Spleen (tissue), 11 donors: ENCODE measurements at regions not wholly inside any gene's neighbourhood (a gene's known extent, or its start where the extent isn't known, plus 50 kb on each side); places are given as distances from the start of the nearest gene placed in this dataset.

ENCODE experiments used
- DNase-seq: peaks from one replicate; pipeline ENCODE4 v3.0.0-alpha.2; 2020
- H3K27ac ChIP-seq, 8 donors: fragments of 200-600 bp; sonication (generic) in 7 of 8; 1 replicate in 4 of 8; 2 replicates in 4 of 8; pipeline versions ENCODE4 v1.5.0 to v1.8.0; 2016 to 2021; ENCODE audit warnings: inconsistent platforms in 4 of 8, mild to moderate bottlenecking in 4 of 8, moderate library complexity in 1 of 8
- H3K27me3 ChIP-seq, 7 donors: fragments of 200-600 bp; sonication (generic) in 6 of 7; replicated peaks in 1 of 7; 1 replicate in 4 of 7; 2 replicates in 3 of 7; pipeline versions ENCODE4 v1.5.0 to v1.8.0; 2016 to 2021; ENCODE audit warnings: inconsistent platforms in 3 of 7, mild to moderate bottlenecking in 1 of 7
- H3K36me3 ChIP-seq, 6 donors: fragments of 200-600 bp; sonication (generic) in 5 of 6; 1 replicate in 4 of 6; 2 replicates in 2 of 6; pipeline versions ENCODE4 v1.5.0 to v1.8.0; 2016 to 2021; ENCODE audit warnings: inconsistent platforms in 2 of 6
- H3K4me1 ChIP-seq, 6 donors: fragments of 200-600 bp; sonication (generic) in 5 of 6; 1 replicate in 3 of 6; 2 replicates in 3 of 6; pipeline versions ENCODE4 v1.5.0 to v1.8.0; 2016 to 2021; ENCODE audit warnings: inconsistent platforms in 3 of 6
- H3K4me3 ChIP-seq, 8 donors: fragments of 200-600 bp; sonication (generic) in 7 of 8; 1 replicate in 4 of 8; 2 replicates in 4 of 8; pipeline versions ENCODE4 v1.5.0 to v1.8.0; 2016 to 2021; ENCODE audit warnings: inconsistent platforms in 4 of 8, mild to moderate bottlenecking in 4 of 8, moderate library complexity in 2 of 8
- H3K9me3 ChIP-seq, 8 donors: fragments of 200-600 bp; sonication (generic) in 7 of 8; 1 replicate in 4 of 8; 2 replicates in 4 of 8; pipeline versions ENCODE4 v1.5.0 to v1.8.0; 2016 to 2021; ENCODE audit warnings: inconsistent platforms in 4 of 8
- CTCF ChIP-seq, 11 experiments: fragments of 200-600 bp in 7 of 11; fragments of 450-650 bp in 4 of 11; sonication (generic) in 4 of 11; IDR thresholded peaks in 8 of 11; conservative IDR thresholded peaks in 3 of 11; 1 replicate in 7 of 11; 2 replicates in 4 of 11; pipeline versions ENCODE4 v1.4.0 to v1.8.0; 2016 to 2021; ENCODE audit warnings: antibody characterized with exemption in 11 of 11, inconsistent platforms in 4 of 11, mild to moderate bottlenecking in 1 of 11
- POLR2A ChIP-seq, 3 donors: fragments of 450-650 bp; IDR thresholded peaks; one replicate each; pipeline ENCODE4 v1.5.1; 2017; ENCODE audit warnings: antibody characterized with exemption in 3 of 3, mild to moderate bottlenecking in 1 of 3
- POLR2AphosphoS5 ChIP-seq, 3 donors: sonication (generic); formaldehyde crosslinking; IDR thresholded peaks; one replicate each; pipeline ENCODE4 v1.5.1; 2017; ENCODE audit warnings: antibody characterized with exemption in 3 of 3
- WGBS, 5 donors: extraction: QIAGEN DNeasy Blood & Tissue Kit in 3 of 5; methylation state at CpG; one replicate each; pipeline versions ENCODE4 v1.1.5 to v1.1.7; 2013 to 2018; 5-methylcytosine and 5-hydroxymethylcytosine counted together
- intact Hi-C: fragments of 100-400 bp; cut with DNase I; formaldehyde crosslinking; loops from one replicate; pipeline ENCODE4 v1.15.0; 2023; ENCODE audit warnings: low total_unique reads
- donor health status: healthy with polysubstance abuse.
- donor health status: DM: no; HTN: no; CAD: no; lungs with moderate emphysema.
- donor health status: DM: no; HTN: no; CAD: no.
- donor health status: Bipolar disorder and iron deficiency.
- donor health status: healthy.
- donor health status: DM: no; HTN: no; CAD: no.
- donor health status: DM: yes; HTN: yes; CAD: no.

GRCh38 chr11:134662629-134663360, 250.8 kb upstream of the B3GAT1 start:
- WGBS, 5 donors, result 73 to 82% (median 74%) methylated on average over 5 of the region's 5 CpGs
- intact Hi-C loops, result no loop called here

DNA sequence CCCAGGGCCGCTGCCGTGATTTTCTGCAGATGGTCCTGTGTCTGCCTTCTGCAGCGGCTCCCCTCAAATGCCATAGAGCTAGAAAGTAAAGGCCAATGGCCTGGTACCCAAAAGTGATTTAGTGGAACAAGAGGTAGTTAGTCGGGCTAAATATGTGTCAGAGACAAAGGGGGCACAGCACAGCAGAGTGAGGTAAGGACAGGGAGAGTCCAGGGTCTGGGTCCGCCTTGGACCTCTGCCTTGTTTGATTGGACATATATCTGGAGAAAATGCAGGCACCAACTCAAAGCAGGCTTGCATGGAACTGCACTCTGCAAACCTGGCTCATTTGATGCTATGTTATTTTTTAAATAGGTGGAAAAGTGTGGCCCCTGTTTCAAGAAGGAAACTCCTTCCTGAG, 249.6 kb upstream of the B3GAT1 start:
- no peak for TF ChIP-seq POLR2A (IDR thresholded peaks at IDR 0.05)
- no peak for TF ChIP-seq POLR2AphosphoS5 (IDR thresholded peaks at IDR 0.05)
- no peak for TF ChIP-seq CTCF (IDR thresholded peaks at IDR 0.05 in 8 of 11, conservative IDR thresholded peaks at IDR 0.05 in 3 of 11)
- intact Hi-C loops, result no loop called here
- Histone ChIP-seq H3K27ac (no peak overlapping the region), H3K36me3 (no peaks in the 10 kb centered on the region), H3K4me1 (no peaks in the 10 kb centered on the region), H3K9me3 (peaks cover 0 to 12% (median 2%) of the 10 kb centered on the region in 8 donors), H3K27me3 (peaks cover 0 to 8% (median 0%) of the 10 kb centered on the region in 7 donors), H3K4me3 (no peak overlapping the region)
- 79 to 90% (median 86%) methylated on average over 5 of the region's 5 CpGs for WGBS, 5 donors
- DNase-seq, result no peak

More at GRCh38 chr11:134662629-134663360, 250.8 kb upstream of the B3GAT1 start:
- TF ChIP-seq CTCF (IDR thresholded peaks at IDR 0.05 in 8 of 11, conservative IDR thresholded peaks at IDR 0.05 in 3 of 11), result no peak
- no peak for TF ChIP-seq POLR2AphosphoS5 (IDR thresholded peaks at IDR 0.05)
- TF ChIP-seq POLR2A (IDR thresholded peaks at IDR 0.05), result no peak
- no peak overlapping the region for H3K27ac ChIP-seq
- H3K4me3 ChIP-seq, result no peak overlapping the region
- no peaks in the 10 kb centered on the region for H3K36me3 ChIP-seq
- peaks cover 0 to 12% (median 2%) of the 10 kb centered on the region in 8 donors for H3K9me3 ChIP-seq
- H3K4me1 ChIP-seq, result no peaks in the 10 kb centered on the region
- peaks cover 0 to 18% (median 0%) of the 10 kb centered on the region in 7 donors for H3K27me3 ChIP-seq
- DNase-seq, result no peak

DNA sequence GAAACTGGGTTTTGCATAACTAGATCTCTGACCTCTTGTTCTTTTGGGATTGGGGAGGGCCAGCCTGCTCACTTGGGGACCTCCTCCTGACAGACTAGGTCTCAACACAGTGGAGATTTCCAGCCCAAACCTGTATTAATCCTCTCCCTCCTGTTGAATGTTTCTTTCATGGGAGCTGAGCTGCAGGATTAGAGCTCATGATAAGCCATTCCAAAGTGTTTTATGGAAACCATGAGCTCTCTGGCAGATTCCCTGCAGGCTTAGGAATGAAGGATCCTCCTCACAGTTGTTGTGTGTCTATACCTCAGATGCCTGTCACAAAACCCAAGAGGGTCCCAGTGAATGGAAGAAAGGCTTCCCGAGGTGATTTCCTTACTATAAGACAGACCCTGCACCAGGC, 248.4 kb upstream of the B3GAT1 start:
- TF ChIP-seq POLR2AphosphoS5 (IDR thresholded peaks at IDR 0.05) (no peak), POLR2A (IDR thresholded peaks at IDR 0.05) (no peak), CTCF (IDR thresholded peaks at IDR 0.05 in 8 of 11, conservative IDR thresholded peaks at IDR 0.05 in 3 of 11) (no peak)
- H3K4me1 ChIP-seq, result no peaks in the 10 kb centered on the region
- no peak overlapping the region for H3K27ac ChIP-seq
- DNase-seq, result no peak
- intact Hi-C loops, result no loop called here
- WGBS, 5 donors, result 53 to 87% (median 69%) methylated on average over 1 of the region's 1 CpG
- no peaks in the 10 kb centered on the region for H3K36me3 ChIP-seq
- peaks cover 0 to 12% (median 2%) of the 10 kb centered on the region in 8 donors for H3K9me3 ChIP-seq
- no peak overlapping the region for H3K4me3 ChIP-seq
- peaks cover 0 to 10% (median 0%) of the 10 kb centered on the region in 7 donors for H3K27me3 ChIP-seq

DNA sequence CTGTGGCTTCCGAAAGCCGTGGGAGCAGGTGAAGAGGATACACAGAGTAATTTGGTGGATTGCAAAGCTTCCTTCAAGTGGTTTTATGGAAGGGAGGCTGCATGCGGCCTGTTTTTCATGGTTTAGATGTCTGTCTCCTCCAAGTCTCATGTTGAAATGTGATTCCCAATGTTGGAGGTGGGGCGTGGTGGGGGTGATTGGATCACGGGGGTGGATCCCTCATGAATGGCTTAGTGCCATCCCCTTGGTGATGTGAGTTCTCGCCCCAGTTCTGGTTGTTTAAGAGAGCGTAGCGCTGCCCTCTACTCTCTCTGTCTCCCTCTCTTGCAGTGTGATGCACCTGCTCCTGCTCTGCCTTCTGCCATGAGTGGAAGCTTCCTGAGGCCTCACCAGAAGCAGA, 247.8 kb upstream of the B3GAT1 start:
- DNase-seq, result no peak
- H3K4me3 ChIP-seq, result no peak overlapping the region

More for the DNA sequence above, 247.8 kb upstream of the B3GAT1 start:
- H3K36me3 ChIP-seq, result no peaks in the 10 kb centered on the region
- TF ChIP-seq POLR2AphosphoS5 (IDR thresholded peaks at IDR 0.05) (no peak), CTCF (IDR thresholded peaks at IDR 0.05 in 8 of 11, conservative IDR thresholded peaks at IDR 0.05 in 3 of 11) (no peak), POLR2A (IDR thresholded peaks at IDR 0.05) (no peak)
- WGBS, 5 donors, result 75 to 95% (median 85%) methylated on average over 8 of the region's 8 CpGs
- H3K9me3 ChIP-seq, result peaks cover 0 to 12% (median 2%) of the 10 kb centered on the region in 8 donors
- peaks cover 0 to 10% (median 3%) of the 10 kb centered on the region in 7 donors for H3K27me3 ChIP-seq
- no peaks in the 10 kb centered on the region for H3K4me1 ChIP-seq
- no peak overlapping the region for H3K27ac ChIP-seq
- intact Hi-C loops, result no loop called here
